ENCODE measurements at regions not wholly inside any gene's neighbourhood (a gene's known extent, or its start where the extent isn't known, plus 50 kb on each side); places are given as distances from the start of the nearest gene placed in this dataset.

GRCh38 chr3:18069568-18069967, 327.1 kb upstream of the TBC1D5 start:
- no peak for TF ChIP-seq CTCF (IDR thresholded peaks at IDR 0.05; ENCODE audit: control extremely low read depth in 1 of 3, insufficient read depth in 1 of 3, low read depth in 1 of 3, low read length in 3 of 3)
- no peak for TF ChIP-seq POLR2AphosphoS5 (IDR thresholded peaks at IDR 0.05; ENCODE audit: low read depth, low read length)
- TF ChIP-seq SIN3A (conservative IDR thresholded peaks at IDR 0.05 in 1 of 2, IDR thresholded peaks at IDR 0.05 in 1 of 2; ENCODE audit: low read depth in 1 of 2, low read length in 2 of 2), result no peak

All from H1 (cell line).